Retinal pigment epithelial cell (primary cell): ENCODE measurements at regions not wholly inside any gene's neighbourhood (a gene's known extent, or its start where the extent isn't known, plus 50 kb on each side); places are given as distances from the start of the nearest gene placed in this dataset.

ENCODE experiments used
- DNase-seq: peaks from one replicate; pipeline ENCODE4 v3.0.0-alpha.2; 2010; ENCODE audit warnings: low read depth
- H3K4me3 ChIP-seq: 2 replicates; pipeline ENCODE4 v1.5.1; 2011; ENCODE audit warnings: mild to moderate bottlenecking, low read length, control low read depth, moderate library complexity
- CTCF ChIP-seq: conservative IDR thresholded peaks from 2 replicates; pipeline ENCODE4 v1.5.1; 2011; ENCODE audit warnings: low read depth, low read length, control low read depth, inconsistent platforms

GRCh38 chr5:42337143-42337542 is 86.1 kb upstream of the GHR start:
- TF ChIP-seq CTCF: no peak
- H3K4me3 ChIP-seq: no peak overlapping the region
- no peak for DNase-seq

- no peak overlapping the region for H3K4me3 ChIP-seq
- TF ChIP-seq CTCF: no peak
- DNase-seq: no peak
These were observed 85.6 kb upstream of the GHR start for GRCh38 chr5:42337607-42338006.

GRCh38 chr5:42338136-42338535 is 85.1 kb upstream of the GHR start:
- H3K4me3 ChIP-seq: no peak overlapping the region
- no peak for DNase-seq
- no peak for TF ChIP-seq CTCF

GRCh38 chr5:42349163-42349562 is 74.1 kb upstream of the GHR start:
- no peak for TF ChIP-seq CTCF
- DNase-seq: no peak

GRCh38 chr5:42351956-42352355 is 71.3 kb upstream of the GHR start:
- DNase-seq: no peak

More at GRCh38 chr5:42349163-42349562, 74.1 kb upstream of the GHR start:
- no peak overlapping the region for H3K4me3 ChIP-seq

GRCh38 chr5:42360056-42360455 is 63.2 kb upstream of the GHR start:
- no peak for TF ChIP-seq CTCF
- DNase-seq: no peak
- H3K4me3 ChIP-seq: no peak overlapping the region

More at GRCh38 chr5:42351956-42352355, 71.3 kb upstream of the GHR start:
- TF ChIP-seq CTCF: no peak
- H3K4me3 ChIP-seq: no peak overlapping the region

- no peak for DNase-seq
- no peak overlapping the region for H3K4me3 ChIP-seq
- TF ChIP-seq CTCF: no peak
These were observed 62.5 kb upstream of the GHR start for GRCh38 chr5:42360616-42361314.
